ENCODE measurements at regions not wholly inside any gene's neighbourhood (a gene's known extent, or its start where the extent isn't known, plus 50 kb on each side); places are given as distances from the start of the nearest gene placed in this dataset.

- TF ChIP-seq, protein P1, sequence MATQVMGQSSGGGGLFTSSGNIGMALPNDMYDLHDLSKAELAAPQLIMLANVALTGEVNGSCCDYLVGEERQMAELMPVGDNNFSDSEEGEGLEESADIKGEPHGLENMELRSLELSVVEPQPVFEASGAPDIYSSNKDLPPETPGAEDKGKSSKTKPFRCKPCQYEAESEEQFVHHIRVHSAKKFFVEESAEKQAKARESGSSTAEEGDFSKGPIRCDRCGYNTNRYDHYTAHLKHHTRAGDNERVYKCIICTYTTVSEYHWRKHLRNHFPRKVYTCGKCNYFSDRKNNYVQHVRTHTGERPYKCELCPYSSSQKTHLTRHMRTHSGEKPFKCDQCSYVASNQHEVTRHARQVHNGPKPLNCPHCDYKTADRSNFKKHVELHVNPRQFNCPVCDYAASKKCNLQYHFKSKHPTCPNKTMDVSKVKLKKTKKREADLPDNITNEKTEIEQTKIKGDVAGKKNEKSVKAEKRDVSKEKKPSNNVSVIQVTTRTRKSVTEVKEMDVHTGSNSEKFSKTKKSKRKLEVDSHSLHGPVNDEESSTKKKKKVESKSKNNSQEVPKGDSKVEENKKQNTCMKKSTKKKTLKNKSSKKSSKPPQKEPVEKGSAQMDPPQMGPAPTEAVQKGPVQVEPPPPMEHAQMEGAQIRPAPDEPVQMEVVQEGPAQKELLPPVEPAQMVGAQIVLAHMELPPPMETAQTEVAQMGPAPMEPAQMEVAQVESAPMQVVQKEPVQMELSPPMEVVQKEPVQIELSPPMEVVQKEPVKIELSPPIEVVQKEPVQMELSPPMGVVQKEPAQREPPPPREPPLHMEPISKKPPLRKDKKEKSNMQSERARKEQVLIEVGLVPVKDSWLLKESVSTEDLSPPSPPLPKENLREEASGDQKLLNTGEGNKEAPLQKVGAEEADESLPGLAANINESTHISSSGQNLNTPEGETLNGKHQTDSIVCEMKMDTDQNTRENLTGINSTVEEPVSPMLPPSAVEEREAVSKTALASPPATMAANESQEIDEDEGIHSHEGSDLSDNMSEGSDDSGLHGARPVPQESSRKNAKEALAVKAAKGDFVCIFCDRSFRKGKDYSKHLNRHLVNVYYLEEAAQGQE (IDR thresholded peaks at IDR 0.05; ENCODE audit: unreplicated experiment): no peak
- TF ChIP-seq CTCF (conservative IDR thresholded peaks at IDR 0.05; ENCODE audit: low read depth in 2 of 2) (no peak), EZH2 (IDR thresholded peaks at IDR 0.05; ENCODE audit: low read depth, unreplicated experiment) (no peak)
Observed at GRCh38 chr14:66043921-66044320, 442.2 kb upstream of the CCDC196 start.
